ENCODE measurements at regions not wholly inside any gene's neighbourhood (a gene's known extent, or its start where the extent isn't known, plus 50 kb on each side); places are given as distances from the start of the nearest gene placed in this dataset.

GRCh38 chr15:61415617-61416120 is 186.6 kb upstream of the RORA start:
- no peak for TF ChIP-seq BHLHE40 (IDR thresholded peaks at IDR 0.05; ENCODE audit: low read depth, low read length)
- TF ChIP-seq RAD21 (IDR thresholded peaks at IDR 0.05; ENCODE audit: low read length), result no peak
- TF ChIP-seq ELK1 (IDR thresholded peaks at IDR 0.05; ENCODE audit: borderline replicate concordance, low read depth, low read length), result no peak
- no peak for TF ChIP-seq FOS (IDR thresholded peaks at IDR 0.05; ENCODE audit: low read depth, low read length)
- TF ChIP-seq MAFK (IDR thresholded peaks at IDR 0.05; ENCODE audit: low read depth, low read length), result no peak
- TF ChIP-seq CHD1 (IDR thresholded peaks at IDR 0.05; ENCODE audit: low read depth, low read length), result no peak
- TF ChIP-seq MAZ (IDR thresholded peaks at IDR 0.05; ENCODE audit: borderline replicate concordance, low read depth, low read length), result no peak
- no peak for TF ChIP-seq SMC3 (IDR thresholded peaks at IDR 0.05; ENCODE audit: low read depth, low read length)
- no peak for TF ChIP-seq POLR2A (IDR thresholded peaks at IDR 0.05; ENCODE audit: low read depth, low read length)
- TF ChIP-seq NFE2L2 (IDR thresholded peaks at IDR 0.05; ENCODE audit: low read depth, low read length), result no peak
- no peak for TF ChIP-seq CTCF (conservative IDR thresholded peaks at IDR 0.05; ENCODE audit: low read depth, low read length)
- no peak for TF ChIP-seq USF2 (IDR thresholded peaks at IDR 0.05; ENCODE audit: low read depth, low read length)
- no peak for TF ChIP-seq MXI1 (IDR thresholded peaks at IDR 0.05; ENCODE audit: borderline replicate concordance, low read depth, low read length)
- no peak for TF ChIP-seq RFX5 (IDR thresholded peaks at IDR 0.05; ENCODE audit: low read depth, low read length)
- TF ChIP-seq RCOR1 (IDR thresholded peaks at IDR 0.05; ENCODE audit: insufficient replicate concordance, low read length), result no peak
- no peak for TF ChIP-seq CEBPB (IDR thresholded peaks at IDR 0.05; ENCODE audit: low read depth, low read length)
- Histone ChIP-seq H4K91ac (ENCODE audit: insufficient read depth, low read depth, low read length) (no peak overlapping the region), H3K4ac (ENCODE audit: low read depth, low read length) (no peak overlapping the region), H4K5ac (ENCODE audit: low read depth, low read length) (no peak overlapping the region), H2BK5ac (ENCODE audit: low read depth, low read length, poor library complexity, severe bottlenecking) (no peak overlapping the region), H3K9me1 (ENCODE audit: insufficient read depth, low read length) (no peaks in the 10 kb centered on the region), H3K27me3 (ENCODE audit: control insufficient read depth, insufficient read depth, low read length) (no peaks in the 10 kb centered on the region), H3K14ac (replicated peaks; ENCODE audit: low read depth, low read length) (no peak overlapping the region), H3K23ac (ENCODE audit: low read depth, low read length) (no peak overlapping the region), H3K56ac (ENCODE audit: extremely low read depth, insufficient read depth, low read length) (no peak overlapping the region), H3K4me2 (ENCODE audit: low read depth, low read length) (no peak overlapping the region), H2BK15ac (ENCODE audit: low read depth, low read length) (no peak overlapping the region), H2AK5ac (ENCODE audit: low read depth, low read length) (no peak overlapping the region), H3K4me1 (ENCODE audit: control insufficient read depth, insufficient read depth, low read length) (no peaks in the 10 kb centered on the region), H3K79me1 (ENCODE audit: low read depth in 1 of 2, low read length in 2 of 2) (no peaks in the 10 kb centered on the region), H3K27ac (ENCODE audit: insufficient read depth, low read length) (no peak overlapping the region), H4K8ac (ENCODE audit: low read depth in 2 of 2, low read length in 2 of 2) (no peak overlapping the region), H4K20me1 (ENCODE audit: insufficient read depth, low read length) (no peaks in the 10 kb centered on the region), H3K4me3 (ENCODE audit: insufficient read depth, low read depth, low read length) (no peak overlapping the region), H2AK9ac (replicated peaks; ENCODE audit: low read depth, low read length, poor library complexity) (no peak overlapping the region), H3K18ac (ENCODE audit: low read depth, low read length) (no peak overlapping the region), H2AFZ (replicated peaks; ENCODE audit: low read length, poor library complexity) (no peak overlapping the region), H3K36me3 (ENCODE audit: control insufficient read depth, insufficient read depth, low read length) (no peaks in the 10 kb centered on the region), H2BK120ac (ENCODE audit: low read depth, low read length) (no peak overlapping the region), H3K9ac (ENCODE audit: low read depth, low read length) (no peak overlapping the region), H3K9me3 (ENCODE audit: control insufficient read depth, insufficient read depth, low read length) (no peaks in the 10 kb centered on the region), H2BK20ac (ENCODE audit: low read depth, low read length) (no peak overlapping the region)
- in situ Hi-C loops (cut with MboI; ENCODE audit: low sequenced_read_pairs), result no loop called here
- DNase-seq, result no peak
- BruUV-seq (replicated peaks), result no TSS peak
- no peak for ATAC-seq (ENCODE audit: low read depth)
- dilution Hi-C loops (cut with HindIII; ENCODE audit: low sequenced_read_pairs, unreplicated experiment), result no loop called here
- intact Hi-C loops (cut with micrococcal nuclease), result no loop called here
- WGBS, 2 experiments (ENCODE audit: extremely low coverage in 2 of 2, insufficient read length in 1 of 2), result no CpG with 5 or more reads among the region's 2 CpGs
- ChIA-PET CTCF (no interaction called here), POLR2A (ENCODE audit: unreplicated experiment) (no interaction called here)
